ENCODE measurements at regions not wholly inside any gene's neighbourhood (a gene's known extent, or its start where the extent isn't known, plus 50 kb on each side); places are given as distances from the start of the nearest gene placed in this dataset.
"Not testable (repeated sequence)": the region's sequence is repeated elsewhere in the genome, so short reads cannot be mapped to it uniquely, and the experiment has no call there.

DNA sequence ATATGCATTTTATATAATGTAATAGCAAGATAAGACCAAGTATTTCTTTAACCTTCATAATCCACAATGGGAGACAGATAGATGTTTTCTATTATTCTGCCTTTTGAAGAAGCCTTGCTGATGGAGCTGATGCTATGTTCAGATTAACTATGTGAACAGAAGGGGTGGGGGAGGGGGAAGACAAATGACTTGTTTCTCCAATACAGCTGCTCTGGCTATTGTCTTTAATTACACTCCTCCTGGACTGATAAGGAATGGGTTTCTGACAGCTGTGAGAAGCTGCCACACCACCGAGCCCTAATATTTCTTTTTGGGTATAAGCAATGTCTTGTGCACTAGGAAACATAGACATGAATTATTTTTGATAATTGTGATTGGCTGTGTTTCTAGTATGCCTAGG is 62.0 kb downstream of the CAVIN4 start:
- Mint-ChIP-seq H3K27me3 (ENCODE audit: low read depth) (peaks cover 18% of the 10 kb centered on the region), H3K4me3 (no peak overlapping the region), H3K4me1 (peaks cover 23% of the 10 kb centered on the region), H3K27ac (peak overlapping the region; percentile 44), H3K9me3 (peaks cover 14% of the 10 kb centered on the region), H3K36me3 (peaks cover 2% of the 10 kb centered on the region)
- TF ChIP-seq, protein P1, sequence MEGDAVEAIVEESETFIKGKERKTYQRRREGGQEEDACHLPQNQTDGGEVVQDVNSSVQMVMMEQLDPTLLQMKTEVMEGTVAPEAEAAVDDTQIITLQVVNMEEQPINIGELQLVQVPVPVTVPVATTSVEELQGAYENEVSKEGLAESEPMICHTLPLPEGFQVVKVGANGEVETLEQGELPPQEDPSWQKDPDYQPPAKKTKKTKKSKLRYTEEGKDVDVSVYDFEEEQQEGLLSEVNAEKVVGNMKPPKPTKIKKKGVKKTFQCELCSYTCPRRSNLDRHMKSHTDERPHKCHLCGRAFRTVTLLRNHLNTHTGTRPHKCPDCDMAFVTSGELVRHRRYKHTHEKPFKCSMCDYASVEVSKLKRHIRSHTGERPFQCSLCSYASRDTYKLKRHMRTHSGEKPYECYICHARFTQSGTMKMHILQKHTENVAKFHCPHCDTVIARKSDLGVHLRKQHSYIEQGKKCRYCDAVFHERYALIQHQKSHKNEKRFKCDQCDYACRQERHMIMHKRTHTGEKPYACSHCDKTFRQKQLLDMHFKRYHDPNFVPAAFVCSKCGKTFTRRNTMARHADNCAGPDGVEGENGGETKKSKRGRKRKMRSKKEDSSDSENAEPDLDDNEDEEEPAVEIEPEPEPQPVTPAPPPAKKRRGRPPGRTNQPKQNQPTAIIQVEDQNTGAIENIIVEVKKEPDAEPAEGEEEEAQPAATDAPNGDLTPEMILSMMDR (IDR thresholded peaks at IDR 0.05; ENCODE audit: unreplicated experiment) = no peak
- no peak for DNase-seq (ENCODE audit: low spot score in 2 of 2, unreplicated experiment in 2 of 2)

DNA sequence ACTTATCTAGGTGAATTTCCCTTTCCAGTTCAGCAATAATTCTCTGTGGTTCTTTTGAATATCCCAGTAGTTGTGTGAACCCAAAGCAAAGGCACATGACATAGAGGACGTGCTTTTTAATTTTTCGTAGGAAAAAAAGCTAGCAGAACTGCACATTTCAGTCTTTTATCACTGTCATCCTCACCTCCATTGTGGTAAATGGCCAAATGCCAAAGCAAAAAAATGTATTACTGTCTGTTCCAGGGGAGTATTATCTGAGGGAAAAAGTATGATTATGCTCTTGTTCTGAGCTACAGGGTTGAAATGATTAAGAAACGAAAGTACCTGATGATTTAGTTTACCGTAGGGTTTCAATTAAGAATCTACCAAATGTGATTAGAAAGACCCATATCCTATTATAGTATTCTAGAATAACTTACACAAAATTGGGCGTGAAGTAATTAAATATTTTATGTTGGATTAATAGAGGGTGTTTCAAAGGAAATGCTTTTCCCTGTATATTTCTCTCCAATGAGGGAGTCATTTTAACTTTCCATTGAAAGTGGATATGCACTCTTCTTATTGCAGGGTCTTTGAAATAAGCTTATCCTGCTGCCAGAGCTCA is 62.7 kb downstream of the CAVIN4 start:
- Mint-ChIP-seq H3K4me3 (no peak overlapping the region), H3K9me3 (peaks cover 17% of the 10 kb centered on the region), H3K4me1 (peaks cover 23% of the 10 kb centered on the region), H3K27ac (peak overlapping the region; percentile 81), H3K27me3 (ENCODE audit: low read depth) (peaks cover 15% of the 10 kb centered on the region), H3K36me3 (peaks cover 2% of the 10 kb centered on the region)
- TF ChIP-seq, protein P1 (IDR thresholded peaks at IDR 0.05; ENCODE audit: unreplicated experiment) = no peak
- DNase-seq (ENCODE audit: low spot score in 2 of 2, unreplicated experiment in 2 of 2) = no peak

DNA sequence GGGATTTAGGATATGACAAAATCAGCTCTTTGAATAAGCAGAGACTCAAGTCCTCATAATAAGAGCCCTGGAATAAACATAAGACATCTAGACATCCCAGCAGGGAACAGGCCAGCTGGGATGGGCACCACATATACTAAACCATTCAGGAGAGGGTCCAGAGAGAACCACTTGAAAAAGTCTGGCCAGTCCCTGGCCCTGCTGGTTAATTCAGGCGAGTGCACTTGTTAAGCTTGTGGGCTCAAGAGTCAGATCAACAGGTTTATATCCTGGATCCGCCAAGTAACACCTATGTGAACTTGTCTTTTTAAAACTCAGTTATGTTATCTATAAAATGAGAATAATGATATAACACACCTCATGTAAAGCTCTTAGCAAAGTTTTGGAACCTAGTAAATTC is 63.3 kb downstream of the CAVIN4 start:
- no peak for DNase-seq (ENCODE audit: low spot score in 2 of 2, unreplicated experiment in 2 of 2)
- Mint-ChIP-seq H3K36me3 (peaks cover 2% of the 10 kb centered on the region), H3K27ac (no peak overlapping the region), H3K9me3 (peaks cover 15% of the 10 kb centered on the region), H3K27me3 (ENCODE audit: low read depth) (peaks cover 15% of the 10 kb centered on the region), H3K4me3 (no peak overlapping the region), H3K4me1 (peaks cover 23% of the 10 kb centered on the region)
- TF ChIP-seq, protein P1 (IDR thresholded peaks at IDR 0.05; ENCODE audit: unreplicated experiment) = no peak

DNA sequence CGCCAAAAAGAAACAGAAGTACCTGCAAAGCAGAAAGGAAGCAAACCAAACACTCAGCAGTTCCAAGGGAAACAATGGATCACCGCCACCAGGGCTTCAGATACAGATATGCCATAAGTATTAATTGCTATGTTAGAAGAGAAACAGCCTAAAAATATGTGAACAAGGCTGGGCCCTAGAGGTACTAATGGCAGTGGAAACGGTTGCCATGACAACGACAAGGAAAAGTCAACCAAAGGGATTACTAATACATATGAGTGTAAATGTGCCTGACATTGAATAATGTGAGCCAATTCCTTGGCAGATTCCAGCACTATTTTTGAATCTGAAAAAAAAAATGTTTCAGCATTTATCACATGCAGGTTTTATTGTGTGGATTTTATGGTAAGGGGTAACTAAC is 75.0 kb downstream of the CAVIN4 start:
- peaks cover 39% of the 10 kb centered on the region for H3K9me3 Mint-ChIP-seq
- no peak for DNase-seq (ENCODE audit: low spot score in 2 of 2, unreplicated experiment in 2 of 2)
- H3K4me3 Mint-ChIP-seq = no peak overlapping the region
- no peaks in the 10 kb centered on the region for H3K36me3 Mint-ChIP-seq
- TF ChIP-seq, protein P1 (IDR thresholded peaks at IDR 0.05; ENCODE audit: unreplicated experiment) = no peak
- peaks cover 3% of the 10 kb centered on the region for H3K27me3 Mint-ChIP-seq (ENCODE audit: low read depth)
- no peak overlapping the region for H3K27ac Mint-ChIP-seq
- no peaks in the 10 kb centered on the region for H3K4me1 Mint-ChIP-seq

DNA sequence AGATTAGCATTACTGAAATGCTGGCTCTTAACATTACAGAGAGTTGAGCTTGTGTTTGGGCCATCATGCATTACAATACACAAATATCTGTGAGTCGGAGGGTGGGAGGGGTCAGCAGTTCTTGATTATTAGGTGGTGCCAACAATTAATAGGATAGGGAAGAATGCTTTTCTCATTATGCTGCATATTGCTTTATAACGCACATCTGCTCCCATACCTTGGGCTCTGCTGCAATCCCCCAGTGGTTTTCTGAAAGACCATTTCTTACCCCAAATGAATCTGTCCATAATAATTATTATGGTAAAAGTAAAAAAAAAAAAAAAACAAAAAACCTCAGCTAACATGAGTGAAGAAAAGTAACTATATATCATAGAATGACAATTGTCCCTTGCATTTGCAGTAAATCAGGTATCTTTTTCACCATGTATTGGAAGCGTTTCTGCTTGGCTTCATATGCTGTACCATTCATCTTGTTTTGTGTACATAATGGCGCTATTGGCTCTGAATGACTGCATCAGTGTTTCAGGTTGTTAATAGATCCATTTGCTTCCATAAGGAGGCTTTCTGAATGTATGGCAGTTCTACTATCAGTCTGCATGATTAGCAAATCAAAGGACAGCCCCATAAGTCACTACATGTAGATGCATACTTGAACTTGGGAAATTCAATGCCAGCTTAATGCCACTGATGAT is 75.9 kb downstream of the CAVIN4 start:
- no peak for DNase-seq (ENCODE audit: low spot score in 2 of 2, unreplicated experiment in 2 of 2)
- Mint-ChIP-seq H3K27me3 (ENCODE audit: low read depth) (no peaks in the 10 kb centered on the region), H3K4me1 (no peaks in the 10 kb centered on the region), H3K27ac (no peak overlapping the region), H3K4me3 (no peak overlapping the region), H3K9me3 (peaks cover 39% of the 10 kb centered on the region), H3K36me3 (no peaks in the 10 kb centered on the region)
- TF ChIP-seq, protein P1 (IDR thresholded peaks at IDR 0.05; ENCODE audit: unreplicated experiment) = no peak

DNA sequence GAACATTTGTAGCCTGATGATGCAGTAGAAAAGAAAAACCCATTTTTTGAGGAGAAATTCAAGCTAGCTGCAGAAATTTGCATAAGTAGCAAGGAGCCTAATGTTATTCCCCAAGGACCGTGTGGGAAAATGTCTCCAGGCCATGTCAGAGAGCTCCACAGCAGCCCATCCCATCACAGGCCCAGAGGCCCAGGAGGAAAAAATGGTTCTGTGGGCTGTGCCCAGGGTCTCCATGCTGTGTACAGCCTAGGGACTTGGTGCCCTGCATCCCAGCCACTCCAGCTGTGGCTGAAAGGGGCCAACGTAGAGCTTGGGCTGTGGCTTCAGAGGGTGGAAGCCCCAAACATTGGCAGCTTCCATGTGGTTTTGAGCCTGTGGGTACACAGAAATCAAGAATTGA is 79.0 kb downstream of the CAVIN4 start:
- not testable (repeated sequence) for H3K36me3 Mint-ChIP-seq; H3K4me1 Mint-ChIP-seq; H3K27ac Mint-ChIP-seq; DNase-seq (ENCODE audit: low spot score in 2 of 2, unreplicated experiment in 2 of 2); H3K27me3 Mint-ChIP-seq (ENCODE audit: low read depth); H3K4me3 Mint-ChIP-seq
- H3K9me3 Mint-ChIP-seq = peaks cover 33% of the 10 kb centered on the region

Measured in mesothelial cell of epicardium (in vitro differentiated cells).